HG03103 (cell line): ENCODE measurements at regions not wholly inside any gene's neighbourhood (a gene's known extent, or its start where the extent isn't known, plus 50 kb on each side); places are given as distances from the start of the nearest gene placed in this dataset.

Experiments used
- ATAC-seq: cut with Tn5 transposase; IDR thresholded peaks from one replicate; pipeline ENCODE4 v1.9.1; 2021; ENCODE audit warnings: low read depth; ENCODE audit not compliant: unreplicated experiment

DNA sequence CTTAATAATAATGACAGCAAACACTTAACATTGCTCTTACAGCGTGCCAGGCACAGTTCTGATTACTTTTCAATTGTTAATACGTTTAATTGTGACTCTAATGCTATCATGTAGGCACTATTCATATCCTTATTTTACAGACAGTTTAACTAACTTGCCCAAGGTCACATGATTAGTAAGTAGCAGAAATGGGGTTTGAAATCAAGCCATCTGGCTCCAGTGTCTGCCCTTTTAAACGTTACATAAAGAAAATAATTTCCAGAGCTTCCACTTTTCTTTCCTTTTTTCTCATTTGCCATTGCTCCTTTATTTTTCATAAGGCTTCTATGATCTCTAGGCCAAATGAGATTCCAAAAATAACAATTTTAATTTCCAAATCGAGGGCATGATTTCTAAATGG is 50.6 kb upstream of the IKZF2 start:
- ATAC-seq = no peak

DNA sequence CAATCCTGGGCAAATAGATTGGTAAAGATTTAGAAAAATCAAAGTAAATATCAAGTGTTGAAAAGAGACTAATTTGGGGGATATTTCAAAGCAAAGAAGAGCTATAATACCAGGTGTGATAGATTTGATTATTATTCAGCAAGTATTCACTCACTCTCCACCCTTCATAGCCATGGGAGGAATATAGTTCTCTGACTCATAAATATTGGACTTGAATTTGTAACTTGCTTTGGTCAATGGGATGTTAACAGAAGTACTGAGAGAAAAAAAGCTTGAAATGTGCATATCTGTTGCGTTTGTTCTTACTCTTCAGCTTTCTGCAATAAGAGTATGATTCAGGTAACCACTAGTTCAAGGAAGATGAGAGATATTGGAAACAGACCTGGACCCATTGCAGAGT is 54.5 kb upstream of the IKZF2 start:
- ATAC-seq = no peak

DNA sequence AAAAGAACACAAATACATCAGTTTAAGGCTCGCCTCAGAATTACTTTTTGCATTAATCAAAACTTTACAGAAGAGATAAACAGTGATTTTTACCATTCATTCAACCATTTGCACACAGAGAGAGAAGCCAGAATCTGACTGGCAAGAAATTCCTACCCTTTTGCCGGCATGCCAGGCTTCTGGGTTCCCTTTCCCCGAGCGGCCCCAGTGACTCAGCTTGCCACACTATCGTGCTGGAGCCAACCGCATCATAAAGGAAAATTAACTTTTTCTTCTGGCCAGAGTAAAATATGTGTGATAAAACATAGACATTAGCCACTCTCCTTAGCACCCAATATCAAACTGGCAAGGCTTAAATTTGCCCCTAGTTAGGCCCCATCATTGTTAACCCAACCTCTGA is 61.8 kb upstream of the IKZF2 start:
- no peak for ATAC-seq

DNA sequence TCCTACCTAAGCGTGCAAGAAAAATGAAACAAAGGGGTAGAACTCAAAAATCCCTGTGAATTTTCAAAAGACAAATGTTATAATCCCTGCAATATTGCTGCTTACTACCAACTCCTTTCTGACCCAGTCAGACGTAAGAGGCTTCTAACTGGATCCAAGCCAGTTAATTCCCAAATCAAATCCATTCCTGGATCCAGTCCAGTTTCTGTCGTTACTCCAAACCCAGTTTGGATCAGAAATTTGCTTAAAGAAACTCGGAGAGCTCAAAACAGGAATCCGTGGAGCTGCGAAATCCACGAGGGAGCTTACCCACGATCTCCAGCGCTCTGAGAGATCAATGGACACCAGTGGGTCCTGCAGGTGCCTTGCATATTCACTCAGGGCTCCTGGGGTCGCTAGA is 62.8 kb upstream of the IKZF2 start:
- no peak for ATAC-seq

DNA sequence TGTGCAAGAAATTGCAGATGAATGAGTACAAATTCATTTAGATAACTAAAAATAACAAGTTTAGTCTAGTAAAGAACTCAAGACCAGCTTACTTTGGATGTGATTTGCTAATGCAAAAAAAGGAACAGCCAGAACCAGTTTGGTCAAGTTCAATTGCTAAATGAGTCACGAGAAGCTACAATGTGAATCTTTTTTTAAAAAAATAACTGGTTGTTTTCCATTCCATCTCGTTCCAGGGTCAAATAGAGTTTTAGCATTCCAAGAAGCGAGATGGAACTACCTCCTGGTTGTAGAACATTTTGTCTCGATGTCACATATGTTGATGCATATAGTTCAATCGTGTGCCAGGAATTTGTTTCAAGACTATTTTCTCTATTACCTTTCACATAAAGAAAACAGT is 65.0 kb upstream of the IKZF2 start:
- no peak for ATAC-seq

DNA sequence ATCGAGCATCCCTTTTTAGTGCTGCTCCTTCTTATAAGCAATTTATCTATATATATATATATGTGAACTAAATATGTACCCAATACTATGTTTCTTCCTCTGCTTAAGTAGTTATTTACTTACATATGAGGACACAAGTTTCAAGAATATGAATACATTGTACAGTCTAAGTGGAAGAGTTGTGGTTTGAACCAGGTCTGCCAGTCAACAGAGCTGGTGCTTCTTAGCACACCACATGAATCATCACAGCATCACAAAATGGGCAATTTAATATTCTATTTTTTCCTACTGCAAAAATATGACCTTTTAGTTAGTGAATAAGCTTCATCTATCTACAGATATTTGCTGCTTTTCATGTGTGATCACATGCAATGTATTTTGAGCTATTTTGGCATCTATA is 64.4 kb upstream of the SPAG16 start:
- no peak for ATAC-seq

DNA sequence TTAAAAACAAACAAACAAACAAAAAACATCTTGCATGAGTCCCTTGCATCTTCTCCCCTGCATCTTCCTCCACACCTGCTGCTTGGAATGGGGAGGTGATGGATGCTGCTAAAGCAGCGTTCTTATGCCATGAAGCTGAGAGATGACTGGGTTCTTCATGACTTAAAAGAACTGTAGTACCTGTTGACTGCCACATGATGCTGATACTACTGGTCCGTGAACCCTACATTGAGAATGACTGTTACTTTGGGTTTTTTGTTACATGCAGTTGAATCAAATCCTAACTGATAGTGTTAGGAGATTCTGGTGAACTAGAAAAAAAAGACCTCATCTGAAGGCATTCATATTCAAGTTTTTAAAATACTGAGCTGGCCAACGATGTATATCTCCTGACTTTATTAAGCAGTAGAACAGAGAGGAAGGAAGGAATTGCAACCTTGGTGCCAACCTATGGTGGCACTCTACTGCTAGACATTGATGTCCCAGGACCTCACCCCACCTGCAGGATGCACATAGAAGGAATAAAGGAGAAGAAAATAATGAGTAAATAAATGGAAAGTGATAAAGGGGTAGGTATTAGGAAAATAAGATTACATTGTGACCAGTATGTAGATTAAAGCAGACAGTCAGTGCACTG is 63.2 kb upstream of the SPAG16 start:
- no peak for ATAC-seq

DNA sequence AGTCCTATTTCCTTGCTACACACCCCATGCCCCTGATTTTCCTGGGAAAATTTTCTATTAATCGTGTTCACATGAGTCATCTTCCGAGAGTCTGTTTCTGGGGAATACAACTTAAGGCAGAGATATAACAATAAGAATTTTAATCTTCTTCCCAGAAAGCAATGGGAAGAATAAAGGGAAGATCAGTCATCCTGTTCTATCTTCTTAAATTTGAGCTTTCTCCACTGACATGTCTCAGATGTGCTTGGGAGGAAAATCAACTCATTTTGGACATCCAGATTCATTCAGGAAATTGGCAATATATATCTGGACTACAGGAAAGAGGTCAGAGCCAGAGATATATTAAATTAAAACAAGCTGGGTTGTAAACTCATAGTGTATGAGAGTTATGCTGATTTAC is 62.3 kb upstream of the SPAG16 start:
- no peak for ATAC-seq

DNA sequence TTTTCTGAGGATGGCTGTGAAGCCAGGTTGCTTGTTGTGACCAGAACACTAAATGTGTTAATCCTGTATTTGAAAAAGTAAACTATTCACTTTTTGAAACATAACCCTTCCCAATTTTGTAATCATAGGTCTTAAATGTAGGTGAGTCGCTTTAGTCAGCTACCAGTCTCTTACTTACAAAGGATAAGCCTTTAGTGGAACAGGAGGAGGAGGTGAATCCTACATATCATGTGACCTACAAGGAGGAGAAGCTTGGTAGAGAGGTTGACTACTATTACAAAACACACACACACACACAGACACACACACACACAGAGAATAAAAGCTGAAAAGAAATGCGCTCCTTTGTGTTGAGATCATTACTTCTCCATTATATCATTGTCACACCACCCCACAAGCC is 59.9 kb upstream of the SPAG16 start:
- no peak for ATAC-seq

DNA sequence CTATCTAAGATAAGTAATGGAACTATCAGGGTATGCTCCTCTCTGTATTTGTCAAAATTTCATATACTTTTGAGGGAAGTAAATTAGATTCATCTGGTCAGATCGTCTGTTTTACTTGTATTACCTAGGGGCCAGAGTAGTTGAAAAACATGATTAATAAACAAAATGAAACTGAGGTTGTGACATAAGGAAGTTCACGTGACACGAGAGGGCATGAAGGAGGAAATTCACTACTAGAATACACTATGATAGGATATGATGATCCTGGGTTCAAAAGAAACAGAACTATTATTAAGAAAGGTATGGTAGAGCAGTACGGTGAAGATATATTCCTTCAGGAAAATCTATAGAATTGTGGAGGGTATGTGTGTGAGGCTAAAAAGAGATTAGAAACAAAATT is 58.4 kb upstream of the SPAG16 start:
- no peak for ATAC-seq

DNA sequence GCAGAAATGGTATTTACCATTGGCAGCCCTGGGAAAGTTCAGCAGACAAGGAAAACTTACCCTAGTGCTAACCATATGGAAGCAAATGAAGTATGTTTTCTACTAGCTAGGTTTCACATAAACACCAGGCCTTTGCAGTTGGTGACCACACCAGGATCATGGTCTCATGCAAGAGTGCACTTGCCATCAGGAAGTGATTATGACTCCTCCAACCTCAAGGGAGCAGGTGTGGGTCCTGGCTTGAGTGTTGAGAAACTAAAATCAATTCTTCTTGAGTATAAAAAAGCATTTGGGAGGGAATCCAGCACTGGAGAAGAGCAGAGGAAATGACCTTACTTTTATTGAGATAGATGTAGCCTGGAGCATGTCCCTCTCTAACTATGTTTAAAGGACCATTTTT is 56.8 kb upstream of the SPAG16 start:
- ATAC-seq = peak; percentile 90

DNA sequence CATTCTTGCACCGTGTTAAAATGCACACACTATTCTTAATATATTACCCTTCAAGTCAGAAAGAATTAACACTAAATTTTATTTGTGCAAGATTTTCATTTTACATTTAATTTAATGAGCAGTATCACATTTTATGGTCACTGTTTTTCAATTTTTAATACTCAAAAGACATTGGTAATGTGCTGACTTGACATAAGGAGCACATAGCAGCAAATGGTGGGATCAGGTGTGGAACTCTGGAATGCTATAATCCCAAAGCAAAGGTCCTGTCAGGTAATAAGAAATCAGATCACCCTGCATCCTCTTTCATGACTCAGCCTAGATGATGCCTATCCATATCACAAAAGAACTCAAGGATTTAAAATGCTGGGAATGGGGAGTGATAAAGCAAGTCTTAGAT is 55.6 kb upstream of the SPAG16 start:
- ATAC-seq = no peak

DNA sequence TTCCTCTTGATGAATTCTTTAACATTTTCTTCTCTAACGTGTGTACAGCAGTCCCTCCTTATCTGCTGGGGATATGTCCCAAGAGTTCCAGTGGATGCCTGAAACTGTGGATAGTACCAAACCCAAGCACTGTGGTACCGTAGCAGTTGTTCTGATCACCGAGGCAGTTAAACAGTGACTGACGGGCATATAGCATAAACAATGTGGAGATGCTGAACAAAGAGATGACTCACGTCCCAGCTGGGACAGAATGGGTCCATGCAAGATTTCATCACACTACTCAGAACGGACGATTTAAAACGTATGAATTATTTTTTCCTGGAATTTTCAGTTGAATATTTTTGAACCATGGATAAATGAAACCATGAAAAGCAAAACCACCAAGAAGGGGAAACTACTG is 54.5 kb upstream of the SPAG16 start:
- no peak for ATAC-seq

DNA sequence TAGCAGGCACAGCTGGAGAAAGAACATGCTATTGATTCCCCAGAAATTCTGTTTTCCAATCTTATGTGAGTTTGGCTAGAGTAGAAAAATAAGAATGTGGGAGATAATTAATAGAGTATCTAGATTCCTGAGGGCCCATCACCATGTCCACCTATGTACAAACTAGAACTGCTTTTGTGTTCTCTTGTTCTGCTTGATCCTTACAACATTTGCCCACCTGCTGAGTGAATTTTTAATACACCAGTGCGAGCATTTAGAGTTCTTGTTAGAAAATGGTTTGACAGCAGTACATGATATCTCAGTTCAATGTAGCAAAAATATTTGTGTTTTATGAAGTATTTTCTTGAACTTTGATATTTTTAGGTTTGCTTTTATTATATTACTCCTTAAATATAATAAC is 52.3 kb upstream of the SPAG16 start:
- no peak for ATAC-seq

DNA sequence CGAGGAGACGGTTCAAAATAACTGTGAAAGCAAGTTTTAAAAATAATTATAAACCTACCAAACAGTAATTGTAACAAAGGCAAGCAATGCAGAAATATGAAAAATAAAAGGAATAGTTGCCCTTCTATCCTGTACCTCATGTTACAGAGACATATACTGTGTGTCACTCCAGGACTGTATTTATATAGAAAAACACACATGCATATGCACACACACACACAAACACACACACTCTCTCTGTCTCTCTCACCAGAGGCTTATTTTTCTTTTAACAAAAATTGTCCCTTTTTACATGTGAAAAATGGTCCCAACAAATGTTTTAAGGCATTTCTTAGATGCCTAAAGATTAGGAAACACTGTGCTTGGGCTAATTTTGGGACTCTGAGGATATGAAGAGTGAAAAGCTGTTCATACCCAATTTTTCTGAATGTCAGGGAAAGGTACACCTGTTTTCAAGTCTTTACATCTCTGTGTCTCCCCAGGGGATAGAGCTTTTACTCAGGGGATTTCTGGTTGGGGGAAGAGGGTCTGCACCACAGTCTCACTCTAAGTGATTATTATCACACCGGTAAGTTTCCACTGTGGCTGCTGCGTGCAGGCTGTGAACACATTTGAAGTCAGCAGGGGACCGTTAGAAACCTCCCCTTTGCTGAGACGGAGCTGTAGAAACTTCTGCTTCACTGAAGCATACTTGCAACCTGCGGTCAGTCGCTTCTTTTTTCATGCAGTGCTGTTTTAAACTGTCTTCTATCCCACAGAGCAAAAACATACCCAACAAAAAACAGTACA is 51.4 kb upstream of the SPAG16 start:
- peak; percentile 88 for ATAC-seq

DNA sequence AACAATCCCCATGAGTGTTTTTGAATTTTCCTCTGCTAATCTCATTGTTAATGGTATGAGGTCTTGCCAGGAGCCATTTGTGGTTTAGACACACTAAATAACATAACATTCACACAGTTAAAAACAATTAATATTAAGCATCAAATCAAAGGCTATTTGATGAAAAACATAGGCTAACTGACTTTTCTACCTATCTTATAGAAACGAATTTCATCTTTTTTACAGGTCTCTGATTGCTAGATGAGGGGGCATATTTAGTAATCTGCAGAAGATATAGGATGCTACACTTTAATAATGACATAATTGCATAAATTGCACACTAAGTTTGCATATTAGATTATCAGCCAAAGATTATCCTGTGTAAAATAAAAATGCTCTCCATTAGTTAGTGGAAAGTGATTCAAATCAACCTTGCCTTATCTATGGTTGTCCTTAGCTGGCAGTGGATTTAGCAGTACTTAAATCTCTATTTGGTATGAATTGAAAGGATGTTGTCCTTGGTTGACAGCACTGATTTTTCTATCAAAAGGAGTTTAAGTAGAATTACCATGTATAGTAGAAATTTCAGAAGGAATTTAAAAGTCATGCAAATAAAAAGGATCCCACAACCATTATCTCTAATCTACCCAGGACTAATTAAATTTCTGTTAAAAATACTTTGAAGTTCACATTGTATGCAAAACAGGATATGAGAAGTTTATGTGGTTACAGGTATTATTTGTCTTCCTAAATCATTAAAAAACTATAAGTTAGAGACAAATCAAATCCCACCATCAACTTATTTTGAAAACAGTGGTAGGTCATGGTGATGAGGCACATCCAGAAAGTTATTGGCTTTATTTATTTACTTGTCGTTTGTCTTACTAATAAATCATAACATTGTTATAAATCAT is 50.6 kb upstream of the SPAG16 start:
- no peak for ATAC-seq
